Endometrium (tissue), 2 donors: ENCODE measurements at regions not wholly inside any gene's neighbourhood (a gene's known extent, or its start where the extent isn't known, plus 50 kb on each side); places are given as distances from the start of the nearest gene placed in this dataset.

Experiments
- FAIRE-seq: peaks from 2 replicates; lab custom pipeline; 2012; peaks lifted over from hg19 to GRCh38; lab: Jason Lieb, UNC
- donor health status: control.
- donor health status: control.

DNA sequence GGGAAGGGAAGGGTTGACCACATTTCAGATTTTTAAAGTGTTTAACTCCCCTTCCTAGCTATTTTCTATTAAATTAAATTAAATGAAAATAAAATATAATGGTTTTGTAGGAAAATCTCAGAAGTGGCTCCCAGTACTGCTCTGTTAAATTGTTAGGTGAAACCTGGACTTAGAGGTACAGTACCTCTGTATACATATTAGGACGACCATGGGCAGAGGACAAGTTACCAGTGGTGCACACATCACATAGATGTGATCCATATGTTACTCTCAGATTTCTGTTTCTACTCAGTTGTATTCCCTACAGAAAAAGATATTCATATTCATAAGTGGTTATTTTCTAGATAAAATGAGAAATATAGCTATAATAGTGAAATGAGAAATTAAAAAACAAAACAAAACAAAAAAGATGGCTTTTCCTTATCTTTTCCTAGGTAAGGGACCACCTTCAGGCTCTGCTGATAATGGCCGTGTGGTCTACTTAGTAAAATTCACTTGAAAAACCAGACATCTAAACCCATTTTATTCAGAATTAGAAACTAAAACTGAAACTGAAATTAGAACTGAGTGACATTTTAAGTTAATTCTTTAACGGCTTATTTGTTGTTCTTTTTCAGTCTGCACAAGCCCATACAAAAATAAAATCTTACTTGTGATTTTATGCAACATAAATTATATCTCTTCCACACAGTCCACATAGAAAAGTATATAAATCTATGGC, 832.5 kb upstream of the CHAC2 start:
- FAIRE-seq = peak; percentile 12

DNA sequence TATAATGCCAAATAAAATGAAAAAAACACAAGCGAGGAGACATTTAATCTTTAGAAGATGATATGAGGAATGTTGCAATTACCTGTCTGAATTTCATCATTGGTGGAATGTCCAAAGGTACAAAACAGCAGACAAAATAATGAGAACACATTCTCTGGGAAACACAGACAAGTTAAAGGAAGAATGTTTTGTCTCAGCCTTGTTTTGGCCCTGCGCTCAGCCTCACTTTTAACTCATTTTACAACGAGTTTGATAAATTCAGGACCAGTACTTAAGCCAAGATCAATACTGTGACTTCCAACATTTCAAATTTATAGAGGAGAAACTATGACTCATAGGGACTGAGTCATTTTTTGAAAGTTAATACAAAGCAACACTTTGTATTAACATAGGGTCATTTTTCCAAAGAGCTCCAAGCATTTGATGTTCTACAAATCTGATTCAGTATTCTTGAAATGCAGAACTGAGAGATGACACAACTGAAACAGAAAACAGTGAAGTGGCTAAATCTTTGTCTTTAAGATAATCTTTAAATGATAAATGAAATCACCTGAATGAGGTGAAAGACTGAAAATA, 833.2 kb upstream of the CHAC2 start:
- no peak for FAIRE-seq

- FAIRE-seq = no peak
Observed at GRCh38 chr2:52933878-52934277, 833.7 kb upstream of the CHAC2 start.

- no peak for FAIRE-seq
Observed at GRCh38 chr2:52931660-52932059, 835.9 kb upstream of the CHAC2 start.

DNA sequence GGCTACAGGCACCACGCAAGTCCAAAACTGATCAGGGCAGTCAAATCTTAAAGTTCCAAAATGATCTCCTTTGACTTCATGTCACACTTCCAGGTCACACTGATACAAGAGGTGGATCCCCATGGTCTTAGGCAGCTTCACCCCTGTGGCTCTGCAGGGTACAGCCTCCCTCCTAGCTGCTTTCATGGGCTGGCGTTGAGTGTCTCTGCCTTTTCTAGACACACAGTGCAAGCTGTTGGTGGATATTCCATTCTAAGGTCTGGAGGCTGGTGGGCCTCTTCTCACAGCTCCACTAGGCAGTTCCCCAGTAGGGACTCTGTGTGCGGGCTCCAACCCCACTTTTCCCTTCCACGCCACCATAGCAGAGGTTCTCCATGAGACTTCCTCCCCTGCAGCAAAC, 838.2 kb upstream of the CHAC2 start:
- no peak for FAIRE-seq

DNA sequence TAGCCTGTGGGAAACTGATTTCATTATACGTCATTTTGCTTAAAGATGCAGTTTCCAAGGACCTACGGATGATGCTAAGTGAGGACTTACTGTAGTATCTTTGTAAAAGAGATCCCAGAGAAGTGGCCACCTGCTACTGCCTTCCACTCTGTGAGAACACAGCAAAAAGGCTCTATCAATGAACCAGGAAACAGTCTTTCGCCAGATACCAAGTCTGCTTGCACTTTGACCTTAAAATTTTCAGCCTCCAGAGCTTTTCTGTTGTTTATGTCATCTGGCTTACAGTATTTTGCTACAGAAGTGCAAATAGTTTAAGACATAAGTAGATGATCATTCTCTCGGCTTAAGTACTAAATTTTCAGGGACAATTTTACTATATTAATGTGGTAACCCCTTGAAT, 847.9 kb upstream of the CHAC2 start:
- FAIRE-seq = no peak

DNA sequence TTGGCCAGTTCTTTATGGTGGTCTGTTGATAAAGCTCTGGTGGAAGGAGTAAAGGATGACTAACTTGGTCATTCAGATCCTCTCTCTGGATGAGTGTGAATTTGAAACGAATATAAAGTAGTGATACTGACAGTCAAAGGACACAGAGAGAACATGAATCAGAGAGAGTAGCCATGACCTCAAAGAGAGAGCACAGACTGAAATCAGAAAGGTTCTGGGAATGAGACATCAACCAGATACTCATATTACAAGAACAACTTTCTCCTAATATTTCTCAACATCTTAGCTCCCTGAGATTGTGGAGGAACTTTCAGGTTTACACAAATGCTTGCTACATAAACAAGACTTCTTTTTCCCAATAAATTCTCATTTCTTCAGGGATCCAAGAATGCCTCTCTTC, 849.1 kb upstream of the CHAC2 start:
- FAIRE-seq = no peak

DNA sequence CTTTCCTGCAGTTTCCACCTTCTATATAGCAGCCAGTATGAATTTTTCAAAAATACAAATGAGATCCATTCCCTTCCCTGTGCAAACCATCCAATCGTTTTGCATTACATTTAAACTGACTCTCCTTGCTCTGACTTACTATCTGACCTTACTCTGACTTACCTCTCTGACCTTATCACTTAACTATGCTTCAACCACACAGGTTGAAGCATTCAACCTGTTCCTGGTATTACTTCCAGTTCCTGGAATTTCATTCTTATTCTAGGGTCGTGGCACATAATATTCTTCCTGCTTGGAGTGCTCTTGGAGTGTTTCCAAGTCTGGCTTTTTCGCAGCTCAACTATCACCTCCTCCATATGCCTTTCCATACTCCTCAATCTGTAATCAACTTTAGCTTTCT, 850.6 kb upstream of the CHAC2 start:
- no peak for FAIRE-seq

GRCh38 chr2:52904355-52904891, 863.2 kb upstream of the CHAC2 start:
- FAIRE-seq = no peak

DNA sequence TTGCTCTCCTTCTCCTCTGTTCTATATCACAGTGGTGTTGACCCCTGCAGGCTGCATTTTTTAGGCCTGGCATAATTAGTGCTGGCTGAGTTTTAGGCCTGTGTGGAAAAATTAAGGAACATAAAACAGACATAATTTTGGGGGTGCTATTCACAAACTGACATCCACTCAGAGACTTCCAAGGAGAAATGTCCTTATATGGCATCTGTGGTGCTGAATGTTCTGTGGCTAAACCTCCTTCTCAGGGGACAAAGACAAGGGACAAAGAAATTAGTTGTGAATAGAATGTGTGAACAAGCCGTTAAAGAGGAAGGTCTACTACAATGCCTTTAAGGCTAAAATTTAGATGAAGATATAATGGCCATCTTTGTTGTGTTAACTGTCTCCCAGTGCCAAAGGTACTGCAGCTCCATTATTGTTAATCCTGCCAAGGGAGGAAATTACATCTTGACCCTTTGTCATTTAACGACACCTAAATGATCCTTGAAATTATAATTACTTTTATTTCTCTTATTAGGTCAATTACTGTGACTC, 870.0 kb upstream of the CHAC2 start:
- no peak for FAIRE-seq

GRCh38 chr2:52895726-52896340, 871.8 kb upstream of the CHAC2 start:
- FAIRE-seq = no peak

DNA sequence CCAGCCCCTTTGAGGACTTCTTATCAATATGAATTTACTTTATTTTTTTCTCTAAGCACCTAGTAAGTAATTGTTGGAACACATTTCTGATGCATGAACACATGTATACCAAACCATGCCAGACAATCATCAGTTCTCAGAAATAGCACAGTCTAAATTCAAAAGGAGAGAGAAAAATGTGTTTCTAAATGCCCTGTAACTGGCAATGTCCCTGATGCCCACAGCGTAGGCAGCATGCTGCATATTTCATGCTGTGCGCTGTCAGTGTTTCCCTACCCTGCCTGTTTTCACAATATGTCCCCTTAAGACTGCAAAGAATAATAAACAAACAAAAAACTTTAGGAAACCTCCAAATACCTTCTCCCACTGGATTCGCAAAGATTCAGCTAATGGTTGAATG, 881.0 kb upstream of the CHAC2 start:
- no peak for FAIRE-seq

DNA sequence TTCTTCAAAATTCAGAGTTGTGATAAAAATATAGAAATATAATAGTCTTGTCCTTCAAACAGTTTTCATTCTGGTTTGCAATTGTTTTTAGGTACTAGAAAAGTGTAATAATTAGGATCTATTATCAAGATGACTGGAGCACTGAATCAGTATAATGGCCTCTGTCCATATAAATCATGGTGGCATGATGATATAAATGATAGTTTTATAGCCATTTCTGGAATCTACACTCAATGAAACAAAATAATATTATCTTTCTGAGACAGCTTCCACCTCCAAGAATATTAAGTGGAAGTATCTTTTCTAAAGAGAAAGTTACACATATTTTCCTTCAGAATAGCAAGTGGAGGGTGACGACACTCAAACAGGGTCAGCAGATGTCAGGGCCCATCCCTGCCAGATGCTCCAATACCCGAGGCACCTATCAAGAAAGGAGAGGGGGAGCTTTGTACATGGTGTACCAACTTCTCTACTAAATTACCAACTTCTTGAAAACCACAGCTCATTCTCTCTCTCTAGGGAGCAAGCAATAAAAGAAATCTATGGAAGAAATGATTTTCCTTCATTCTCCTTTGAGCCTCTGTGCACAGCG, 882.7 kb upstream of the CHAC2 start:
- no peak for FAIRE-seq

GRCh38 chr2:52882974-52883373, 884.6 kb upstream of the CHAC2 start:
- FAIRE-seq = no peak

- FAIRE-seq = no peak
Observed at GRCh38 chr2:52881606-52882005, 886.0 kb upstream of the CHAC2 start.

DNA sequence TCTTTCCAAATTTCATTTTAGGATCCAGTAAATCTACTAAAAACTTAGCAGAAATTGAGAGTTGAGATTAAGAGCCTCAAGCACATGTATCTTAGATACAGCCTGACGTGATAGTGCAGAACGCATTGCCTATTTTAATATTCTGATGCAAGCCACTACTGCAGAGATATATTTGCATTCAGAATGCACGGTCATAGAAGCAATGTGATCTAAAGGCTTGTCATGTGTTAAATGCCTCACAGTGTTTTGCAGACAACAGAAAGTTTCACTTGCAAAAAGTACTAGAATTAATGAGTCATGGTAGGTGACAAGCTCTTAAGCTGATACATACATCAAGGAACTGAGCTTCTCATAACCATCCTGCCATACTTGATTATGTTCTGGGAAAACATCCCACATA, 886.7 kb upstream of the CHAC2 start:
- no peak for FAIRE-seq

DNA sequence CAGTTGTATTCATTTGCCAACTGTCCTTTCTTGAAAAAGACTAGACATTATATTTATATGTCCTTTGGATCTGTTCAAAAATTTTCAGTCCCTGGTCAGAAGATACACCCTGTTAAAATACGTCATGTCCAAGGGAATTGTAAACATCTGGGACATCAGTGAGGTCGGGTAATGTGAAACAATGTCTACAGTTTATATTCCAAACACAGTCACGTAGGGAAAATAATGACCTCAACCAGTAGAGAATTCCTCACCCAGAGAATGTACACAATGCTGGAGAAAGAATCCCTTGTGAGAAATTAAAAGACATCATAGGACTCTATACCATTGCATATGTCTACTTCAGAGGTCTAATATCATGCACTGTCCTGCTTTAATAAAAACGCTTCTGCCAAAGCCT, 888.0 kb upstream of the CHAC2 start:
- FAIRE-seq = no peak

DNA sequence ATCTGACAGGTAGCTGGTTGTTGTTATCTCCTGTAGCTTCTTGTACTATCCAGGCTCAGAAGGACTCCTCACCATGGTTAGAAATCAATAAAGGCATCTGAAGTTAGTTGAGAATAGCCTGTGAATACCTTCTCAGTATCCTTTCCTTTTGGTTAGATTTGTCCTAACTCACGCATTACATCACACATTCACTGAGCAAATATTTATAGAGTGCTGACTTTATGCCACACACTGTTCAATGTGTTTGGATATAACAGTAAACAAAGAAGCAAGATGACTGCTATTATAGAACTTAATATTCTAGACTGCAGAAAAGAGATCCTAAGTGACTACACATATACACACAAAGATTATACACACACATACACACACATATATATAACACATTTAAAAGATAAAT, 889.9 kb upstream of the CHAC2 start:
- no peak for FAIRE-seq

DNA sequence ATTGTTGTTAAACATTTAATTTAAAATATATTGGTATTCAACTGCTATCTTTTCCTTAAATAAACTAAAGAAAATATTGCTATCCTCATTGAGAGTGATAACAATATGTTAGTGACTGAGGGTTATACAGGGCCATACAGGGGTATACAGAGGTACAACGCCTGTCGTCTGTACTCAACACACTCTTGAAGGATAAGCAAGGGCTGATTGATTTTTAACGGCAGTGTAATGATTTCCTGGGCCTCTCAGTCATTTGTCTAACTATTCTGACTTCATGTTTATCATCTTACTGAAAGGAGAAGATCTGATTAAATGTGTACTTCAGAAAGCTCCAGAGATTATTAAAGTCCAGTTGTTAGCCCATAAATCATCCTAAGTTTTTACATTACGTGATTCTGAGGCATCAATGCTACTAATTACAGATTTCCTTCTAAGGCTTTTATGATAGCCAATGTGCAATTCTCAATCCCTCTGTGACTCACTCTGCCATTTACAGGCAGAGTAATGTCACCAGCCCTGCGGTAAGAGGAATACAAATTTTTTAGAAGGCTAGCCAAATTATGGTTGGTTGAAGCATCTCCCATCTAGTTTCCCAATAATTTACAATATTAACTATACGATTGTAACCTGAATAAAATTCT, 893.0 kb upstream of the CHAC2 start:
- FAIRE-seq = no peak

DNA sequence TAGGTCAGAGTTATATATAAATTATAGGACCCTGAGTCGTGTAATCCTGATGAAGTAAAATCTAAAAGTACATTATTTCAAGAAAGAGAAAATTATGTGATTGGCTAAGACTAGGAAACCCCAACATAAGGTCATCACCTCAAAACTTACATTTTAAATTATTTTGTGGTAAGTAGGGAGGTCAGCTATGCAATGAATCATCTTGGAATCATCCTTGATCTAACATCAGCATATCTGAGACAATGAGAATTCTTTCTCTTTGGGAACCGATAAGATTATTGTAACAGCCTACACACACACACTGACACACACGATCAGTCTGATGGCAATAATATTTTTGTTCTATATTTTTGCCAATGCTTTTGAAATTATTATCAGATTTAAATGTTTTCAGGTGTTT, 904.8 kb upstream of the CHAC2 start:
- FAIRE-seq = no peak

DNA sequence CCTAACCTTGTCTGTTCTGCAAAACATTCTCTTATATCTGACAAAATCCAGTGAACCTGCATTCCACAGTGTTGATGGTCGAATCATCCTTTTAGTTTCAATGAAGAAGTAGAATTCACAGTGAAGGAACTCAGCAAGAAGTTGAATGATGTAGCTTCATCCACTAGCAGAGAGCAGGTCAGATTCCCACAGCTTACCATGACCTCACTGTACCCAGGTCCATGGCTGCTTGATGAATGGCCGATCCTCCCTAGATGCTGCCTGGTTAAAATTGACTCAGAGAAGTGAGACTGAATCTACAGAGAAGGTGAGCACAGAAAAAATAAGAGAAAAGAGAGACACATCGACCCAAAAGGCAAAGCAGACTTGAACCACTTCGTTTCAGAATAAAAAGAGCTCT, 906.0 kb upstream of the CHAC2 start:
- no peak for FAIRE-seq

DNA sequence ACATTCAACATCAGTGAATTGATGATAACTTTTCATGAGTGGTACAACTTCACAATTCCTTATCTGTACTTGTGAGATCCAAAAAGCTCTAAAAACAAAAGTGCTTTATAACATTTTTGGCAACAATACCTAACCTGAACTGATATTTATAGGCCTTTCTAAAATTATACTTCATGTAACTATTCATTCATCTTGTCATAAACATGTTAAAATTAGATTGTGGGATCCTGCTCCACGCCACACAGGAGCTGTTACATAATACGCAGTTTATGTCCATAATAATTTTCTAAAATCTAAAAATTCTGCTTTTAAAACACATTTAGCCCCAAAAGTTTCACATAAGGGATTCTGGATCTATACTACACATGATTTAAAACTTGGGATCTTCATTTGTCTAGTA, 908.5 kb upstream of the CHAC2 start:
- FAIRE-seq = no peak

DNA sequence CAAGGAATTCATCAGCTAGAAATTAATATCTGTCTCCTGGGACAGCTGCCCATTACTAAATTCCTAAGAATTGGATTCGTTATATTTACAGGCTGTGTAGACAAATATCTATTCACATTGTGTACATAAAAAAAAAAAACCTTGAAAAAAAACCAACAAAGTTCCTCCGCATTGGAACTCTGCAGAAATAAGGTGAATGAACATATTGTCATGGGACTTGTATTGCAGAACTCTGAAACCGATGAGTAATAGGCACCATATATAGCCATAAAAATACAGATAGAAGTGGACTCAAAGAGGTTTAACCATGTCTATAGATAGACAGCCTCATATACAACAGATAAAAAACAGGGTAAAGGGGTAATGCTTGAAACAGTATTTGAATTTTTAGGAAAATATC, 909.9 kb upstream of the CHAC2 start:
- FAIRE-seq = no peak
